GM12892 (cell line): ENCODE measurements at regions not wholly inside any gene's neighbourhood (a gene's known extent, or its start where the extent isn't known, plus 50 kb on each side); places are given as distances from the start of the nearest gene placed in this dataset.

Experiments used
- POLR2A ChIP-seq: IDR thresholded peaks from 2 replicates; pipeline ENCODE4 v1.6.1; 2011; ENCODE audit warnings: low read depth, low read length, control low read depth
- POLR2AphosphoS5 ChIP-seq: IDR thresholded peaks from 2 replicates; pipeline ENCODE4 v1.6.1; 2011; ENCODE audit warnings: low read depth, low read length, control low read depth
- TAF1 ChIP-seq: IDR thresholded peaks from 2 replicates; pipeline ENCODE4 v1.6.1; 2011; ENCODE audit warnings: low read depth, mild to moderate bottlenecking, control low read depth, low read length, borderline replicate concordance

DNA sequence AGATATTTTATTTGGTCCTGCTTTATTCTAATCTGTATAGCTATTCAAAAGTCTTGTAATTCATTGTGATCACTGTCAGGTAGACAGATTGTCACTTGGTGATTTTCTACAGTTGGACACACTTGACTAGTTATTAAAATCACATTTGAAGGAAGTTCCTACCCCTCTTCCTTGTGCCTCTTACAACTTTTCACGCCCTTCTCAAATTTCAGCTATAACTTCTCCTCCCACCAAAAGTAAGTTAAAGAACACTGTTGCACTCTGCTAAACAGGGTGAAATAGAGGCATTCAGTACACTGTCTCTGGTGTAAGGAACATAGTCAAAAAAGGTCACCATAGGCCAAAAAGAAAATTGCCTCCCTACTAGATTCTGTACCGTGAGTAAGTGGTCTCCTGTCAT is 142.1 kb upstream of the POU5F2 start:
- TF ChIP-seq POLR2A: no peak
- TF ChIP-seq POLR2AphosphoS5: no peak
- no peak for TF ChIP-seq TAF1
